ENCODE measurements at regions not wholly inside any gene's neighbourhood (a gene's known extent, or its start where the extent isn't known, plus 50 kb on each side); places are given as distances from the start of the nearest gene placed in this dataset.

DNA sequence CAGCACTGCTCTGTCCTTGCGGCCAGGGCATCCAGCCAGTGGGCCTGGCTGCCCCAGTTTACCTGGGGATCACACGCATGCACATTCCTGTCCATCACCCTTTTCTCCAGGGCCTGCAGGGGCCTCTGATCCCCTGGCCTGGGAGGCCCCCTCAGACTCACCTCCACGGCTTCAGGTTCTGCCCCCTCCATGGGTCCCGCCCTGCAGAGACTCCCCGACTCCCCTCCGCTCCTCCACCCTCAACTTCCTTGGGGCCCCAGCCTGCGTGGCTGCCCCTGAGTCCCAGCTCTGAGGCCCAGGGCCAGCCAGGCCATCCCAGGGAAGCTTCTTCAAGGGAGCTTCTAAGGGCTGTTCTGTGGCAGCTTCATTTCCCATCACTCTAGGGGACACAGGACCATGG, 324.1 kb downstream of the TCERG1L start:
- no peaks in the 10 kb centered on the region for H3K27me3 Mint-ChIP-seq
- no peak for ATAC-seq
- no peak overlapping the region for H3K4me3 Mint-ChIP-seq
- CTCF ChIA-PET: no interaction called here
- H3K36me3 Mint-ChIP-seq: no peaks in the 10 kb centered on the region
- no peak overlapping the region for H3K27ac Mint-ChIP-seq
- no peak for DNase-seq
- H3K9me3 Mint-ChIP-seq (ENCODE audit: low read depth): peaks cover 2% of the 10 kb centered on the region
- no peaks in the 10 kb centered on the region for H3K4me1 Mint-ChIP-seq

DNA sequence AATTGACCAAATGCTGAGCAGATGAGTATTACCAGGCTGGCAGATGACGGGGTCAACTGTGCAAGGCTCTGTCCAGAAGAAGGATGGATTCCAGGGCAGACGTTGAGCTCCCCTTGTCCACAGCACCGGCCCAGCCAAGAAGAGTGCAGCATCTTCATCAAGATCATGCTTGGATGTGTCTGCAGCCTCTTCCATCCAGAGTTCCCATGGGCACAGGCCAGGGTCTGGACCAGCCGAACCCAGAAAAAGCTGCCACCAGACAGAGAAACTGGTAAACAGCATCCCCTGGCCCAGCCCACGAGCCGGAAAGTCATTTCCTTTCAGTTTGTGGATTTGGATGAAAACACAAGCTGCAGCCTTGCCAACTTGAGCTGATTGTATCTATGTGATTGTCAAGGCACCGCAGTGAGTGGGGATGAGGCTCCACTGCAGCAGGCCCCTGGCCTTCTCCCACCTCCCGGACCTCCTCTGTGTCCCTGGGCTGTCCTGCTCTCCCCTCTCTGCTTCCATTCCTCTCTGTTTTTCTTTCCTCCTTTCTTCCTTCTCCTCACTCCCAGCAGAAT, 321.8 kb downstream of the TCERG1L start:
- no peak overlapping the region for H3K4me3 Mint-ChIP-seq
- no peaks in the 10 kb centered on the region for H3K36me3 Mint-ChIP-seq
- H3K27ac Mint-ChIP-seq: no peak overlapping the region
- H3K27me3 Mint-ChIP-seq: no peaks in the 10 kb centered on the region
- ATAC-seq (no peak), DNase-seq (no peak)
- CTCF ChIA-PET: no interaction called here
- no peaks in the 10 kb centered on the region for H3K4me1 Mint-ChIP-seq
- H3K9me3 Mint-ChIP-seq (ENCODE audit: low read depth): no peaks in the 10 kb centered on the region

DNA sequence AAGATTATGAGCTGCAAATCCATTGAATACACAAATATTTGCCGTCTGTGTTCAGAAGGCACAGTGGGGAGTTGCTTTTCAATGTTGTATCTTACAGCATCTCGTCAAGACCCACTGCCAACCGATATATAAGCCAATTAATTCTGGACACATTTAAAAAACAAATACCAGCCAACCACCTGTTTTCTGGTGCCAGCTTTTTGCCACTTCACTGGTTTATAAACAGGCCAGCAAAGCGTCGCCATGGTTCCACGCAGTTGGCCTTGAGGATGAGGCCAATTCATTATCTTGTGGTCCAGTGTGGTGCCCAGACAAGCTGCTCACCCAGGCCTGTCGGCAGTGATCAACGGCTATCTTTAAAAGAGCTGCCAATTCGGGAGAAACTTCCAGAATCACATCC, 321.0 kb downstream of the TCERG1L start:
- Mint-ChIP-seq H3K4me3 (no peak overlapping the region), H3K9me3 (ENCODE audit: low read depth) (no peaks in the 10 kb centered on the region), H3K36me3 (no peaks in the 10 kb centered on the region), H3K27me3 (no peaks in the 10 kb centered on the region), H3K27ac (no peak overlapping the region), H3K4me1 (no peaks in the 10 kb centered on the region)
- ATAC-seq: no peak
- DNase-seq: no peak
- CTCF ChIA-PET: no interaction called here

DNA sequence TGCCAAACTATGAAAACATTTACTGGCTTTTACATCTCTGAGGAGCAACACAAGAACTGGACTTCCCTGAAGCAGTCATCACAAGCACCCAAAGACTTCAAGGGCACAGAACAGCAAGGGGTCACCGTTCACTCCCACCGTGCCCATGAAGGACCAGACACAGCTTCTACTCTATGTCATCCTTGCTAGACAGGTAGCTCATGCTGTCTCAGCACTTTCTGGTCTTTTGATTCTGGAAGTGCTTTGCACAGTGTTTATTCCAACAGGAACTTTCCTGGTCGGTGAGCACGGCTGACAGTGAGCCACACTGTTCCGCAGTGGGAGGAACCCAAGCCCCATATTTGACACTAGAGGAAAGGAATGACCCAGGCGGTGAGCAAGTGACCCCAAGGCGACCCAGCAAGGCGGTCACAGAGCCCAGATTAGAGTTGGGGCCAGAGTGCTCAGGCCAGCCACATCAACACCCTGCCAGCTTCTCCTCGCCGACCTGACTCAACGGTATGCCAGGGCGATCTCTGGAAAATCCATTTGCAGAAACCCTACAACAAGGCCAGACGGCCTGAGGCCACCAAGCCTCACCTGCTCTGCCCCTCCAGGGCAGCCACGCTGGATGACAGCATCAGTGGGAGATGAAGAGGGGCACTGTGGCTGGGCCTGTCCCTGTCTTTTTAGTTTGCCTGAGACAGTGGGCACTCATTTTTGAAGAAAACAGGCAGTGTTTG, 318.6 kb downstream of the TCERG1L start:
- DNase-seq: peak; percentile 18
- Mint-ChIP-seq H3K4me1 (no peaks in the 10 kb centered on the region), H3K36me3 (no peaks in the 10 kb centered on the region), H3K27me3 (no peaks in the 10 kb centered on the region), H3K9me3 (ENCODE audit: low read depth) (no peaks in the 10 kb centered on the region), H3K27ac (no peak overlapping the region), H3K4me3 (no peak overlapping the region)
- ATAC-seq: no peak
- CTCF ChIA-PET: no interaction called here

DNA sequence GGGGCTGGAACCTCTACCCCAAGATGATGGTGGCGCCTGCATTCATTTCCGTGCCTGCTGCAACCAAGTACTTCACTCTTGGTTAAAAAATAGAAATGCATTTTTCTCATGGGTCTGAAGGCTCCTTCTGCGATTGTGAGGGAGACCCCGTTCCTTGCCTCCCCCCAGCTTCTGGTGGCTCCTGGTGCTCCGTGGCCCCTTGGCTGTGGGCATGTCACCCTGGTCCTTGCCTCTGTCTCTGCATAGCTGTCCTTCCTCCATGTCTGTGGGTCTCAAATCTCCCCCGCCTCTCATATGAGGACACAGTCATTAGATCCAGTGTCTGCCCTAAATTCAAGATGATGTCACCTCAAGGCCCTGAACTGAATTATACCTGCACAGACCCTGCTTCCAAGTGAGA, 317.9 kb downstream of the TCERG1L start:
- ATAC-seq (no peak), DNase-seq (peak; percentile 25)
- Mint-ChIP-seq H3K4me3 (no peak overlapping the region), H3K27me3 (no peaks in the 10 kb centered on the region), H3K9me3 (ENCODE audit: low read depth) (no peaks in the 10 kb centered on the region), H3K36me3 (no peaks in the 10 kb centered on the region), H3K4me1 (no peaks in the 10 kb centered on the region), H3K27ac (no peak overlapping the region)
- CTCF ChIA-PET: no interaction called here

- H3K27me3 Mint-ChIP-seq: no peaks in the 10 kb centered on the region
- no peak overlapping the region for H3K27ac Mint-ChIP-seq
- CTCF ChIA-PET: no interaction called here
- H3K4me1 Mint-ChIP-seq: no peaks in the 10 kb centered on the region
- H3K36me3 Mint-ChIP-seq: no peaks in the 10 kb centered on the region
- DNase-seq: peak; percentile 22
- H3K4me3 Mint-ChIP-seq: no peak overlapping the region
- ATAC-seq: no peak
- no peaks in the 10 kb centered on the region for H3K9me3 Mint-ChIP-seq (ENCODE audit: low read depth)
These were observed 317.3 kb downstream of the TCERG1L start for GRCh38 chr10:130994191-130994590.

- CTCF ChIA-PET: no interaction called here
- no peaks in the 10 kb centered on the region for H3K27me3 Mint-ChIP-seq
- DNase-seq: peak; percentile 18
- H3K9me3 Mint-ChIP-seq (ENCODE audit: low read depth): no peaks in the 10 kb centered on the region
- no peak for ATAC-seq
- H3K36me3 Mint-ChIP-seq: no peaks in the 10 kb centered on the region
- H3K27ac Mint-ChIP-seq: no peak overlapping the region
- H3K4me3 Mint-ChIP-seq: no peak overlapping the region
- H3K4me1 Mint-ChIP-seq: no peaks in the 10 kb centered on the region
These were observed 316.7 kb downstream of the TCERG1L start for GRCh38 chr10:130994845-130995244.

DNA sequence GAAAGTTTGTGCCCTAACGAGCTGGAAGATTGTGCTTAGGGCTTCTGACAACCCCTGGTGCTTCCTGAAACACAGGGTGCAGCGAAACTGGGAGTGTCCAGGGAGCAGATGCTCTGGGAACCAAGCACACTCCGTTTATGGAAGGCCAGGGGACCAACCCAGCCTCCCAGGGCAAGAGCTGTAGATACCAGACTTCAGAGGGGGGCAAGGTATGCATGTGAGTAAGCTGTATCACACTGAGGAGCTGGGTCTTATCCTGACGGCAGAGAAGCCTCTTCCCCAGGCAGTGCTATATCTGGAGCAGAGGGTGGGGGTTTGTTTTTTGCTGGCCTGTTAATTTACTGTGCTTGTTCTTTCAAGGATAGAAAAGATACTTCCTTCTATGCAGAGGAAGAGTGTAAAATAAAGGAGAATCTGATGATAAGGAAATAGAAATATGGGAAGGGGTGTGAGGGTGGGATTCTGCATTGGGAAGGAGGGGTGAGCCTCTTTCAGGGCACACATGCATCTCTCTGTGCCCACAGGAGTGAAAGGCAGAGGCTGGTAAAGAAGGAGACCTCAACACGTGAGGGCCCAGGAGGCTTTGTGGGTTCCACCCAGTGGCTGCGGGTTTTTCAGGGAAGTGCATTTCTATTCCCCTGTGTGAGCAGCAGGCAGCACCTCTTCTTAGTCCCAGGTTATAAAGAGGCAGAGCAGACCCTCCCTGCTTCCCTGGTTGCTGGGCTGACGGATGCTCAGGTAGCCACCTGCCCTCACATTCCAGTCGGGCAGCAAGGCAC, 314.1 kb downstream of the TCERG1L start:
- no peaks in the 10 kb centered on the region for H3K36me3 Mint-ChIP-seq
- DNase-seq (no peak), ATAC-seq (no peak)
- H3K4me3 Mint-ChIP-seq: no peak overlapping the region
- no peaks in the 10 kb centered on the region for H3K9me3 Mint-ChIP-seq (ENCODE audit: low read depth)
- H3K27ac Mint-ChIP-seq: no peak overlapping the region
- CTCF ChIA-PET: no interaction called here
- no peaks in the 10 kb centered on the region for H3K27me3 Mint-ChIP-seq
- H3K4me1 Mint-ChIP-seq: no peaks in the 10 kb centered on the region

DNA sequence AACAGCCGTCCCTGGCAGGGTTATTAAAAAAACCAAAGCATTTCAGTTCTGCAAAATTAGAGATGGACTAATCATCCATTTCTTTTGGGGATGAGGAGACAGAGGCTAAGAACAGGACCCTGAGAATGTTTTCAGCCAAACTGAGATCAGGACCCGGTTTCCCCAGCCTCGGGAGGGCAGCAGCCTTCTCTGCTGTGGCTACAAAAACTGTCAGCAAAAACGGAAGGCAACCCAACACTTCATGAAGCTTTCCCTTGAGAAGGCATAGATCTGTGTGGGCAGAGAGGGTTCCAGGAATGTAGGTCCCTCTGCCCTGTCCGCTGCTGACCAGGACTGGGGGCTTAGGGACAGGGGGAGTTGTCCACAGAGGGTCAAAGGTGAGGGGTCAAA, 313.5 kb downstream of the TCERG1L start:
- Mint-ChIP-seq H3K4me1 (no peaks in the 10 kb centered on the region), H3K36me3 (no peaks in the 10 kb centered on the region), H3K27me3 (no peaks in the 10 kb centered on the region), H3K27ac (no peak overlapping the region), H3K4me3 (no peak overlapping the region), H3K9me3 (ENCODE audit: low read depth) (no peaks in the 10 kb centered on the region)
- ATAC-seq (no peak), DNase-seq (no peak)
- CTCF ChIA-PET: no interaction called here

- CTCF ChIA-PET: no interaction called here
- Mint-ChIP-seq H3K4me3 (no peak overlapping the region), H3K4me1 (no peaks in the 10 kb centered on the region), H3K27ac (no peak overlapping the region), H3K27me3 (no peaks in the 10 kb centered on the region), H3K36me3 (no peaks in the 10 kb centered on the region), H3K9me3 (ENCODE audit: low read depth) (no peaks in the 10 kb centered on the region)
- DNase-seq: peak; percentile 29
- ATAC-seq: no peak
These were observed 312.9 kb downstream of the TCERG1L start for GRCh38 chr10:130998642-130999041.

DNA sequence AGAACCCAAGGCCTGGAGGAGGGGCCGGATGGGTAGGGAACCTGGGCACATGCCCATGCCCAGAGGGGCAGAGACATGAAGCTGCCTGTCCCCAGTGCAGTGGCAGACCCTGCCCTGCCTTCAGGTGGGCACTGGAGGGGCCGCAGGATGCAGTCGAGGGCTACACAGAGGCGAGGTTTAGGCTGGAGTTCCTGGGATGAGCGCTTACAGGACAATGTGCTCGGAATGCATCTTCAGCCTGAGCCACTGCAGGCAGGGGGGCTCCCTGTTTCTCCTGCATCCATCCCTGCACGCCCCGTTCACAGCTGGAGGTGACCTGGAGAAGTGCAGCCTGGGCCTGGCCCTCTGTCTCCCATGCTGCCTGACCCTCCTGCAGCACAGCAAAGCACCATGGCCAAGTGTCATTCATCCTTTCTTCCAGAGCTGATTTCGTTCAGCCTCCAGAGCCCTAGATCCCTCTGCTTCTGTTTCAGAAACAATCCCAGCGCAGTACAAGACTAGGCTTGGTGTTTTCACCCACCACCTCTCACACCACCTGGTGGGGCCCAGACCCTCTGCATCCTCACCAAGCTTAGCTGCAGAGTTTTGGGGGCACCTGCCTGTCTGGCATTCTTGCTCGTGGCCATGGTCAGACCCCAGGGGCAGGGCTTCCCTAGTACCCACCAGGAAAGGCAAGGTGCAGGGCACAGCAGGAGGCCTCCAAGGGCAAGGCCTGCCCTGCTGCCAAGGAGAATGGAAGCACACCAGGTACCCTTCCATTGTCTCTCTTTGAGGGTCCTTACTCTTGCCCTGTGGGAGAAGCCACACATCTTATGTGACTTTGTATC, 311.9 kb downstream of the TCERG1L start:
- peak; percentile 31 for DNase-seq
- H3K27ac Mint-ChIP-seq: no peak overlapping the region
- no peaks in the 10 kb centered on the region for H3K36me3 Mint-ChIP-seq
- H3K27me3 Mint-ChIP-seq: no peaks in the 10 kb centered on the region
- ATAC-seq: no peak
- no peak overlapping the region for H3K4me3 Mint-ChIP-seq
- no peaks in the 10 kb centered on the region for H3K9me3 Mint-ChIP-seq (ENCODE audit: low read depth)
- H3K4me1 Mint-ChIP-seq: no peaks in the 10 kb centered on the region
- CTCF ChIA-PET: no interaction called here

GRCh38 chr10:131000244-131000643, 311.3 kb downstream of the TCERG1L start:
- CTCF ChIA-PET: no interaction called here
- no peak overlapping the region for H3K27ac Mint-ChIP-seq
- peaks cover 2% of the 10 kb centered on the region for H3K9me3 Mint-ChIP-seq (ENCODE audit: low read depth)
- no peaks in the 10 kb centered on the region for H3K27me3 Mint-ChIP-seq
- no peak overlapping the region for H3K4me3 Mint-ChIP-seq
- H3K36me3 Mint-ChIP-seq: no peaks in the 10 kb centered on the region
- ATAC-seq (no peak), DNase-seq (no peak)
- no peaks in the 10 kb centered on the region for H3K4me1 Mint-ChIP-seq

DNA sequence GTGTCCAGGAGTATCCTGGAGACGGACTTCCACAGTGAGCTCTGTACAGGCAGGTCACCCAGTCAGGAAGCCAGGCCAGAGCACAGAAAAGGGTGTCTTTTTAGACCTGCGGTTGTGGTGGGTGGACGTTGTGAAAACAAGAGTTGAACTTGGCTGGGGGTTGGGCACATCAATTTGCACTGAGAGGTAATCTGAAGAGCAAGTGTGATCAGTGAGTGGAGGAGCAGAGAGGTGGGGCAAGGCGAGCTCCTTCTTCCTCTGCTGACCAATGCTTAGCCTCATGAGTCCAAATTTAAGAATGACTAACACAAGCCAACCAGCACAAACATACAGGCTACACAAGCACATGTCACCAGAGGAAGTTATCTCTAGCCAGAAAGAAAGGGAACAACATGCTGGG, 310.8 kb downstream of the TCERG1L start:
- CTCF ChIA-PET: no interaction called here
- H3K27ac Mint-ChIP-seq: no peak overlapping the region
- ATAC-seq (no peak), DNase-seq (no peak)
- no peaks in the 10 kb centered on the region for H3K4me1 Mint-ChIP-seq
- H3K4me3 Mint-ChIP-seq: no peak overlapping the region
- H3K36me3 Mint-ChIP-seq: no peaks in the 10 kb centered on the region
- peaks cover 2% of the 10 kb centered on the region for H3K9me3 Mint-ChIP-seq (ENCODE audit: low read depth)
- H3K27me3 Mint-ChIP-seq: no peaks in the 10 kb centered on the region

GRCh38 chr10:131001438-131001837, 310.1 kb downstream of the TCERG1L start:
- H3K36me3 Mint-ChIP-seq: no peaks in the 10 kb centered on the region
- no peaks in the 10 kb centered on the region for H3K4me1 Mint-ChIP-seq
- peaks cover 2% of the 10 kb centered on the region for H3K9me3 Mint-ChIP-seq (ENCODE audit: low read depth)
- no peak for DNase-seq
- no peak for ATAC-seq
- H3K4me3 Mint-ChIP-seq: no peak overlapping the region
- CTCF ChIA-PET: no interaction called here
- H3K27me3 Mint-ChIP-seq: no peaks in the 10 kb centered on the region
- H3K27ac Mint-ChIP-seq: no peak overlapping the region

Data from activated CD8-positive, alpha-beta memory T cell treated with anti-CD3 and anti-CD28 coated beads, Interleukin-2, amount 10 ng/mL, durations not matched to agents 7 days and 5 days (primary cell).